Activated T-helper 1 cell treated with anti-CD3 and anti-CD28 coated beads, Interleukin-12 subunit alpha, Interleukin-12 subunit beta, Interleukin-2, Interleukin-4 antibody, amounts not matched to agents 30 ng/mL and 10 ng/mL and 1 ng/mL, durations not matched to agents 14 hours and 24 hours and 36 hours (primary cell): ENCODE measurements at regions not wholly inside any gene's neighbourhood (a gene's known extent, or its start where the extent isn't known, plus 50 kb on each side); places are given as distances from the start of the nearest gene placed in this dataset.

ENCODE experiments used
- DNase-seq: peaks from one replicate; pipeline ENCODE4 v3.0.0; 2021; ENCODE audit warnings: low spot score
- H3K27ac Mint-ChIP-seq: one replicate; pipeline ENCODE4 v1.8.0; 2021; ENCODE audit warnings: mild to moderate bottlenecking, mixed read lengths
- H3K27me3 Mint-ChIP-seq: one replicate; pipeline ENCODE4 v1.8.0; 2022; ENCODE audit warnings: mild to moderate bottlenecking, moderate library complexity, mixed read lengths; ENCODE audit not compliant: insufficient read depth
- H3K36me3 Mint-ChIP-seq: one replicate; pipeline ENCODE4 v1.8.0; 2021; ENCODE audit warnings: low read depth, mixed read lengths
- H3K4me1 Mint-ChIP-seq: one replicate; pipeline ENCODE4 v1.8.0; 2021; ENCODE audit warnings: low read depth, mixed read lengths
- H3K4me3 Mint-ChIP-seq: one replicate; pipeline ENCODE4 v1.8.0; 2021; ENCODE audit warnings: mild to moderate bottlenecking, moderate library complexity, mixed read lengths
- H3K9me3 Mint-ChIP-seq: one replicate; pipeline ENCODE4 v1.8.0; 2021; ENCODE audit warnings: mixed read lengths
- intact Hi-C: fragments of 100-400 bp; cut with micrococcal nuclease; formaldehyde crosslinking; loops from one replicate; pipeline ENCODE4 v1.15.1; 2024

GRCh38 chr3:22895671-22896070 lies 307.5 kb upstream of the UBE2E2 start:
- DNase-seq, result no peak
- Mint-ChIP-seq H3K36me3 (no peaks in the 10 kb centered on the region), H3K27me3 (no peaks in the 10 kb centered on the region), H3K27ac (no peak overlapping the region), H3K4me1 (no peaks in the 10 kb centered on the region), H3K4me3 (no peak overlapping the region), H3K9me3 (no peaks in the 10 kb centered on the region)
- intact Hi-C loops, result no loop called here

- no peaks in the 10 kb centered on the region for H3K9me3 Mint-ChIP-seq
- intact Hi-C loops, result no loop called here
These were observed 304.6 kb upstream of the UBE2E2 start for GRCh38 chr3:22898558-22898957.

GRCh38 chr3:22899441-22899840 lies 303.7 kb upstream of the UBE2E2 start:
- Mint-ChIP-seq H3K4me3 (no peak overlapping the region), H3K9me3 (no peaks in the 10 kb centered on the region), H3K4me1 (no peaks in the 10 kb centered on the region), H3K27me3 (no peaks in the 10 kb centered on the region), H3K36me3 (no peaks in the 10 kb centered on the region), H3K27ac (no peak overlapping the region)
- intact Hi-C loops, result no loop called here
- no peak for DNase-seq

More at GRCh38 chr3:22898558-22898957, 304.6 kb upstream of the UBE2E2 start:
- Mint-ChIP-seq H3K27me3 (no peaks in the 10 kb centered on the region), H3K36me3 (no peaks in the 10 kb centered on the region), H3K4me3 (no peak overlapping the region), H3K27ac (no peak overlapping the region), H3K4me1 (no peaks in the 10 kb centered on the region)
- DNase-seq, result no peak

GRCh38 chr3:22900296-22900695 lies 302.8 kb upstream of the UBE2E2 start:
- intact Hi-C loops, result no loop called here
- Mint-ChIP-seq H3K36me3 (no peaks in the 10 kb centered on the region), H3K4me1 (no peaks in the 10 kb centered on the region), H3K4me3 (no peak overlapping the region), H3K27ac (no peak overlapping the region), H3K27me3 (no peaks in the 10 kb centered on the region), H3K9me3 (no peaks in the 10 kb centered on the region)
- no peak for DNase-seq

GRCh38 chr3:22901684-22902083 lies 301.4 kb upstream of the UBE2E2 start:
- Mint-ChIP-seq H3K4me1 (no peaks in the 10 kb centered on the region), H3K27me3 (no peaks in the 10 kb centered on the region), H3K9me3 (no peaks in the 10 kb centered on the region), H3K27ac (no peak overlapping the region), H3K36me3 (no peaks in the 10 kb centered on the region), H3K4me3 (no peak overlapping the region)
- intact Hi-C loops, result no loop called here
- DNase-seq, result no peak

GRCh38 chr3:22907161-22907780 lies 295.9 kb upstream of the UBE2E2 start:
- H3K4me3 Mint-ChIP-seq, result no peak overlapping the region
- no peaks in the 10 kb centered on the region for H3K4me1 Mint-ChIP-seq
- intact Hi-C loops, result no loop called here
- H3K36me3 Mint-ChIP-seq, result no peaks in the 10 kb centered on the region
- no peaks in the 10 kb centered on the region for H3K9me3 Mint-ChIP-seq
- H3K27ac Mint-ChIP-seq, result no peak overlapping the region
- no peaks in the 10 kb centered on the region for H3K27me3 Mint-ChIP-seq
- DNase-seq, result no peak

- no peak for DNase-seq
- Mint-ChIP-seq H3K4me1 (no peaks in the 10 kb centered on the region), H3K9me3 (no peaks in the 10 kb centered on the region), H3K27me3 (no peaks in the 10 kb centered on the region), H3K27ac (no peak overlapping the region), H3K4me3 (no peak overlapping the region), H3K36me3 (no peaks in the 10 kb centered on the region)
- intact Hi-C loops, result no loop called here
These were observed 295.3 kb upstream of the UBE2E2 start for GRCh38 chr3:22907796-22908195.

- Mint-ChIP-seq H3K27me3 (no peaks in the 10 kb centered on the region), H3K4me3 (no peak overlapping the region), H3K27ac (no peak overlapping the region), H3K9me3 (no peaks in the 10 kb centered on the region), H3K36me3 (no peaks in the 10 kb centered on the region), H3K4me1 (no peaks in the 10 kb centered on the region)
- intact Hi-C loops, result no loop called here
- DNase-seq, result no peak
These were observed 294.1 kb upstream of the UBE2E2 start for GRCh38 chr3:22908989-22909507.

GRCh38 chr3:22916933-22917332 lies 286.2 kb upstream of the UBE2E2 start:
- H3K9me3 Mint-ChIP-seq, result no peaks in the 10 kb centered on the region
- H3K4me3 Mint-ChIP-seq, result no peak overlapping the region
- no peaks in the 10 kb centered on the region for H3K27me3 Mint-ChIP-seq
- H3K36me3 Mint-ChIP-seq, result no peaks in the 10 kb centered on the region
- intact Hi-C loops, result no loop called here
- no peak for DNase-seq
- H3K4me1 Mint-ChIP-seq, result no peaks in the 10 kb centered on the region
- H3K27ac Mint-ChIP-seq, result no peak overlapping the region

- DNase-seq, result no peak
- no peak overlapping the region for H3K27ac Mint-ChIP-seq
- intact Hi-C loops, result no loop called here
- no peaks in the 10 kb centered on the region for H3K4me1 Mint-ChIP-seq
- H3K9me3 Mint-ChIP-seq, result no peaks in the 10 kb centered on the region
- H3K4me3 Mint-ChIP-seq, result no peak overlapping the region
- H3K36me3 Mint-ChIP-seq, result no peaks in the 10 kb centered on the region
- no peaks in the 10 kb centered on the region for H3K27me3 Mint-ChIP-seq
These were observed 283.1 kb upstream of the UBE2E2 start for GRCh38 chr3:22920006-22920405.

GRCh38 chr3:22922317-22922716 lies 280.8 kb upstream of the UBE2E2 start:
- H3K9me3 Mint-ChIP-seq, result no peaks in the 10 kb centered on the region
- H3K27me3 Mint-ChIP-seq, result no peaks in the 10 kb centered on the region
- no peaks in the 10 kb centered on the region for H3K36me3 Mint-ChIP-seq
- intact Hi-C loops, result no loop called here
- no peak overlapping the region for H3K27ac Mint-ChIP-seq
- DNase-seq, result no peak
- H3K4me1 Mint-ChIP-seq, result no peaks in the 10 kb centered on the region
- H3K4me3 Mint-ChIP-seq, result no peak overlapping the region

- H3K36me3 Mint-ChIP-seq, result no peaks in the 10 kb centered on the region
- no peaks in the 10 kb centered on the region for H3K27me3 Mint-ChIP-seq
- no peak overlapping the region for H3K4me3 Mint-ChIP-seq
- intact Hi-C loops, result no loop called here
- no peak for DNase-seq
- no peaks in the 10 kb centered on the region for H3K4me1 Mint-ChIP-seq
- H3K27ac Mint-ChIP-seq, result no peak overlapping the region
- no peaks in the 10 kb centered on the region for H3K9me3 Mint-ChIP-seq
These were observed 279.4 kb upstream of the UBE2E2 start for GRCh38 chr3:22923711-22924110.

- H3K4me3 Mint-ChIP-seq, result no peak overlapping the region
- H3K27ac Mint-ChIP-seq, result no peak overlapping the region
- intact Hi-C loops, result no loop called here
- no peaks in the 10 kb centered on the region for H3K4me1 Mint-ChIP-seq
- no peaks in the 10 kb centered on the region for H3K36me3 Mint-ChIP-seq
- no peak for DNase-seq
- H3K27me3 Mint-ChIP-seq, result no peaks in the 10 kb centered on the region
- H3K9me3 Mint-ChIP-seq, result no peaks in the 10 kb centered on the region
These were observed 274.7 kb upstream of the UBE2E2 start for GRCh38 chr3:22928216-22929110.
